Peyer's patch (tissue), 4 donors: ENCODE measurements at regions not wholly inside any gene's neighbourhood (a gene's known extent, or its start where the extent isn't known, plus 50 kb on each side); places are given as distances from the start of the nearest gene placed in this dataset.

ENCODE experiments used
- POLR2A ChIP-seq, 2 donors: fragments of 450-650 bp; IDR thresholded peaks; one replicate each; pipeline ENCODE4 v1.5.1; 2017; ENCODE audit warnings: antibody characterized with exemption in 2 of 2, mild to moderate bottlenecking in 2 of 2, moderate library complexity in 2 of 2
- TF ChIP-seq, protein P1 (sequence below), 6 experiments: fragments of 450-650 bp in 4 of 6; fragments of 200-600 bp in 2 of 6; sonication (generic) in 1 of 6; IDR thresholded peaks; one replicate each; pipeline ENCODE4 v1.5.1; 2017 to 2019; ENCODE audit warnings: antibody characterized with exemption in 6 of 6, mild to moderate bottlenecking in 3 of 6, moderate library complexity in 1 of 6

DNA sequence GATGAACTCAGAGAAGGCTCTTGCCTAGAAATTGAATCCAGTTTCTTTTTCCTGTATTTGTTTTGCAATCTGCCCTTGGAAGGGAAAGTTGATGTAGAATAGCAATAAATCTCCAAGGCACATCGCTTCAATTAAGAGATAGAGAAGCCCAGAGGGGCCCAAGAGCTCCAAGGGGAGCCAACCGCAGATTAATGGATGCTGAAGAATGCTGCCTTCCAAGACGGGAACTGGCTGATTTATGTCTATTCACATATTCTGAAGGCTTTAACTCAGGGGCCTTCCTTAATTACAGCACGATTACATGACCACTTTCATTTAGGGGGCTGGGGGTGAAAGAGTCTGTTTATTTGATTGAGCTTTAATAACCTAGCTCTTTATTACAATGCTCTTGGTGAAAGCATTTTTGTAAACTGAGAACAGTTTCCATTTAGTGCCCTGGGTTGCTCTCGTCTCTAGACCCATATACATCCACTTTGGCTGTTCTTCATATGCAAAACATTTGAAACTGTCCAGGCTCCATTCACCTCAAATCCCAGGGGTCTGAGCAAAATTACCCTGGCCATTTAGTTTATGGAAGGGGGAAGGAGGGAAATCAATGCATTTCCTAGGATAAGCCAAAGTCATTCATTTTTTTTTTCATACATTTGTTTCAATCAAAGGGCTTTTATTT, 87.4 kb upstream of the CLDN14 start:
- TF ChIP-seq, protein P1, sequence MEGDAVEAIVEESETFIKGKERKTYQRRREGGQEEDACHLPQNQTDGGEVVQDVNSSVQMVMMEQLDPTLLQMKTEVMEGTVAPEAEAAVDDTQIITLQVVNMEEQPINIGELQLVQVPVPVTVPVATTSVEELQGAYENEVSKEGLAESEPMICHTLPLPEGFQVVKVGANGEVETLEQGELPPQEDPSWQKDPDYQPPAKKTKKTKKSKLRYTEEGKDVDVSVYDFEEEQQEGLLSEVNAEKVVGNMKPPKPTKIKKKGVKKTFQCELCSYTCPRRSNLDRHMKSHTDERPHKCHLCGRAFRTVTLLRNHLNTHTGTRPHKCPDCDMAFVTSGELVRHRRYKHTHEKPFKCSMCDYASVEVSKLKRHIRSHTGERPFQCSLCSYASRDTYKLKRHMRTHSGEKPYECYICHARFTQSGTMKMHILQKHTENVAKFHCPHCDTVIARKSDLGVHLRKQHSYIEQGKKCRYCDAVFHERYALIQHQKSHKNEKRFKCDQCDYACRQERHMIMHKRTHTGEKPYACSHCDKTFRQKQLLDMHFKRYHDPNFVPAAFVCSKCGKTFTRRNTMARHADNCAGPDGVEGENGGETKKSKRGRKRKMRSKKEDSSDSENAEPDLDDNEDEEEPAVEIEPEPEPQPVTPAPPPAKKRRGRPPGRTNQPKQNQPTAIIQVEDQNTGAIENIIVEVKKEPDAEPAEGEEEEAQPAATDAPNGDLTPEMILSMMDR (IDR thresholded peaks at IDR 0.05) = no peak
- no peak for TF ChIP-seq POLR2A (IDR thresholded peaks at IDR 0.05)
